Gastroesophageal sphincter (tissue), 4 donors: ENCODE measurements at regions not wholly inside any gene's neighbourhood (a gene's known extent, or its start where the extent isn't known, plus 50 kb on each side); places are given as distances from the start of the nearest gene placed in this dataset.

Experiments used
- ATAC-seq: fragments of 150-250 bp; one replicate; pipeline ENCODE4 v1.9.1; 2016; ENCODE audit warnings: mild to moderate bottlenecking, moderate library complexity
- H3K27ac ChIP-seq, 4 donors: fragments of 200-600 bp; sonication (generic) in 3 of 4; 1 replicate in 3 of 4; 2 replicates in 1 of 4; pipeline ENCODE4 v1.5.1; 2016 to 2019
- H3K27me3 ChIP-seq: fragments of 200-600 bp; sonication (generic); one replicate; pipeline ENCODE4 v1.5.1; 2019
- H3K36me3 ChIP-seq, 2 donors: fragments of 200-600 bp; sonication (generic); one replicate each; pipeline ENCODE4 v1.5.1; 2019; ENCODE audit warnings: control low read depth in 1 of 2
- H3K4me1 ChIP-seq, 3 donors: fragments of 200-600 bp; sonication (generic); 1 replicate in 2 of 3; 2 replicates in 1 of 3; pipeline ENCODE4 v1.5.1; 2016 to 2019; ENCODE audit warnings: control low read depth in 2 of 3
- H3K4me3 ChIP-seq, 2 donors: fragments of 200-600 bp; sonication (generic); one replicate each; pipeline ENCODE4 v1.5.1; 2019; ENCODE audit warnings: mild to moderate bottlenecking in 1 of 2, moderate library complexity in 1 of 2
- H3K9me3 ChIP-seq, 3 donors: fragments of 200-600 bp; sonication (generic); one replicate each; pipeline ENCODE4 v1.5.1; 2017 to 2019; ENCODE audit warnings: control low read depth in 2 of 3
- EP300 ChIP-seq: sonication (generic); formaldehyde crosslinking; IDR thresholded peaks from one replicate; pipeline ENCODE4 v1.6.1; 2017; ENCODE audit warnings: antibody characterized with exemption, mild to moderate bottlenecking
- POLR2A ChIP-seq, 2 donors: fragments of 450-650 bp; IDR thresholded peaks; one replicate each; pipeline ENCODE4 v1.6.1; 2017; ENCODE audit warnings: antibody characterized with exemption in 2 of 2, mild to moderate bottlenecking in 2 of 2, moderate library complexity in 1 of 2
- POLR2AphosphoS5 ChIP-seq: sonication (generic); formaldehyde crosslinking; IDR thresholded peaks from one replicate; pipeline ENCODE4 v1.6.1; 2017; ENCODE audit warnings: antibody characterized with exemption
- WGBS, 2 donors: methylation state at CpG; one replicate each; pipeline ENCODE4 v1.1.5; 2018; ENCODE audit warnings: low coverage in 1 of 2; 5-methylcytosine and 5-hydroxymethylcytosine counted together
- TF ChIP-seq, protein P1 (sequence below), 4 experiments: fragments of 200-600 bp in 2 of 4; fragments of 450-650 bp in 2 of 4; sonication (generic) in 1 of 4; IDR thresholded peaks; one replicate each; pipeline ENCODE4 v1.5.1; 2017 to 2019; ENCODE audit warnings: antibody characterized with exemption in 4 of 4, mild to moderate bottlenecking in 2 of 4, moderate library complexity in 2 of 4

DNA sequence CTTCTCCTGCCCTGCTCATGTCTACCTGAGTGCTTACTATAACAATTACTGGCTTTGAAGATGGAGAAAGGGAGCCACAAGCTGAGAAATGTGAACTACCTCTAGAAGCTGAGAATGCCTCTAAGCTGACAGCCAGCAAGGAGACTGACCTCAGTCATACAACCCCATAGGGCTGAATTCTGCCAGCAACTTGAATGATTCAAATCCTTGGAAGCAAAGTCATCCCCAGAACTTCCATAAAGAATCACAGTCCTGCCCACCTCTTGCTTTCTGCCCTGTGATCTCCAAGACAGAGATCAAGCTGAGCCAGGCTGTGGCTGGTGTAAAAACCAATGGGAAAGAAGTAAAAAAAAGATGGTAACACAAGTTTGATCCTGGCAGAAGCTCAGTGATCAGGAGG, 288.2 kb upstream of the SPHKAP start:
- H3K36me3 ChIP-seq: no peaks in the 10 kb centered on the region
- no peaks in the 10 kb centered on the region for H3K27me3 ChIP-seq
- H3K4me3 ChIP-seq: no peak overlapping the region
- peaks cover 0 to 11% (median 0%) of the 10 kb centered on the region in 3 donors for H3K9me3 ChIP-seq
- no peak overlapping the region for H3K27ac ChIP-seq
- no peak for ATAC-seq
- H3K4me1 ChIP-seq: no peaks in the 10 kb centered on the region
- TF ChIP-seq POLR2AphosphoS5: no peak
- TF ChIP-seq, protein P1, sequence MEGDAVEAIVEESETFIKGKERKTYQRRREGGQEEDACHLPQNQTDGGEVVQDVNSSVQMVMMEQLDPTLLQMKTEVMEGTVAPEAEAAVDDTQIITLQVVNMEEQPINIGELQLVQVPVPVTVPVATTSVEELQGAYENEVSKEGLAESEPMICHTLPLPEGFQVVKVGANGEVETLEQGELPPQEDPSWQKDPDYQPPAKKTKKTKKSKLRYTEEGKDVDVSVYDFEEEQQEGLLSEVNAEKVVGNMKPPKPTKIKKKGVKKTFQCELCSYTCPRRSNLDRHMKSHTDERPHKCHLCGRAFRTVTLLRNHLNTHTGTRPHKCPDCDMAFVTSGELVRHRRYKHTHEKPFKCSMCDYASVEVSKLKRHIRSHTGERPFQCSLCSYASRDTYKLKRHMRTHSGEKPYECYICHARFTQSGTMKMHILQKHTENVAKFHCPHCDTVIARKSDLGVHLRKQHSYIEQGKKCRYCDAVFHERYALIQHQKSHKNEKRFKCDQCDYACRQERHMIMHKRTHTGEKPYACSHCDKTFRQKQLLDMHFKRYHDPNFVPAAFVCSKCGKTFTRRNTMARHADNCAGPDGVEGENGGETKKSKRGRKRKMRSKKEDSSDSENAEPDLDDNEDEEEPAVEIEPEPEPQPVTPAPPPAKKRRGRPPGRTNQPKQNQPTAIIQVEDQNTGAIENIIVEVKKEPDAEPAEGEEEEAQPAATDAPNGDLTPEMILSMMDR (IDR thresholded peaks at IDR 0.05): no peak
- TF ChIP-seq POLR2A (IDR thresholded peaks at IDR 0.05): no peak
- TF ChIP-seq EP300: no peak

DNA sequence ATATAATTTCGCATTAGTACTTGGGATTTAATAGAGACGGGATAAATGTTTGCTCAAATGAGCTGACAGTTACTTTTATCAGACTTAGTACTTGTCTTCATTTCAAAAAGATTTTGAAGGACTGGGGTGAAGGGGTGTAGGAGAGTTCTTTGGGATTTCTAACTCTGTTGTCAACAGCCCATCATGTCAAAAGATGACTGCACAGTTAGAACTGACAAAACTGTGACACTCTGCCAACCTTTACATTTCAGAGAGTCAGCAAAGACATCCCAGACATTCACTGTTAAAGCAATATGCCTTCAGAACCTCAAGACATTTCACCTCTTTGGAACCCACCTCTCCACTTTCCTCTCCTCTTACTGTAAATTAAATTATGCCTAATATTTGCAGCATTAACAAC, 285.4 kb upstream of the SPHKAP start:
- no peaks in the 10 kb centered on the region for H3K4me1 ChIP-seq
- H3K27me3 ChIP-seq: no peaks in the 10 kb centered on the region
- no peak for ATAC-seq
- 77 to 88% methylated on average over 2 of the region's 2 CpGs for WGBS, 2 donors
- TF ChIP-seq EP300: no peak
- TF ChIP-seq, protein P1 (IDR thresholded peaks at IDR 0.05): no peak
- H3K9me3 ChIP-seq: peaks cover 0 to 11% (median 0%) of the 10 kb centered on the region in 3 donors
- no peak overlapping the region for H3K4me3 ChIP-seq
- H3K36me3 ChIP-seq: no peaks in the 10 kb centered on the region
- H3K27ac ChIP-seq: no peak overlapping the region

DNA sequence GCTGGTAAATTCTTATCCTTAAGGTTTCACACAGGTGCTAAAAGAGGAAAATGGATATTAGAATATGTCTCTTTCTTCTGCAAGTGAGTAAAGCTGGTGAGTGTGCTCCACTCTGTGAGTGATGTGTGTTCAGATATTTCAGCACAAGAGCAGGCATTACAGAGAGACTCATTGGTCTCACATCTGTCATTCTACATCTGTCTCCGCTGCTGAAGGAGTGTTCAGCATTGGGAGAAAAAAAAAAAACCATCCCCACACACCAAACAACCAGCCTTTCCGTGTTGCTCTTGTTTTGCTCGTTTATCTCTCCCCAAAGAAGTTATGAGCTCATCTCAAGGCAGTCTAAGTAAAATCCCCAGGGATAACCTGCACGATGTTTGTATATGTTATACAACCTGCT, 283.9 kb upstream of the SPHKAP start:
- ATAC-seq: no peak
- Histone ChIP-seq H3K27ac (no peak overlapping the region), H3K27me3 (no peaks in the 10 kb centered on the region), H3K4me1 (no peaks in the 10 kb centered on the region), H3K4me3 (no peak overlapping the region), H3K9me3 (peaks cover 0 to 15% (median 0%) of the 10 kb centered on the region in 3 donors), H3K36me3 (no peaks in the 10 kb centered on the region)
- TF ChIP-seq POLR2A (IDR thresholded peaks at IDR 0.05) (no peak), EP300 (no peak), POLR2AphosphoS5 (no peak)
- TF ChIP-seq, protein P1 (IDR thresholded peaks at IDR 0.05): no peak
- 39 to 48% methylated on average over 4 of the region's 4 CpGs for WGBS, 2 donors

DNA sequence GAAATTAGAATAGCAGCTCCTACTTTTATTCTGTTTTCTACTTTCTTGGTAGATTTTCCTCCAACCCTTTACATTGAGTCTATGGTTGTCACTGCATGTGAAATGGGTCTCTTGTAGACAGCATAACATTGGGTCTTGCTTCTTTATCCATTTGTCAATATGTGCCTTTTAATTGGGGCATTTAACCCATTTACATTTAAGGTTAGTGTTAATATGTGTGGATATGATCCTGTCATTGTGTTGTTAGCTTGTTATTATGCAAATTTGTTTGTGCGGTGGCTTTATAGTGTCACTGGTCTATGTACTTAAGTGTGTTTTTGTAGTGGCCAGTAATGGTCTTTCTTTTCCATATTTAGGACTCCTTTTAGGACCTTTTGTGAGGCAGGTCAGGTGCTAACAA, 276.9 kb upstream of the SPHKAP start:
- H3K9me3 ChIP-seq: peaks cover 0 to 52% (median 2%) of the 10 kb centered on the region in 3 donors

DNA sequence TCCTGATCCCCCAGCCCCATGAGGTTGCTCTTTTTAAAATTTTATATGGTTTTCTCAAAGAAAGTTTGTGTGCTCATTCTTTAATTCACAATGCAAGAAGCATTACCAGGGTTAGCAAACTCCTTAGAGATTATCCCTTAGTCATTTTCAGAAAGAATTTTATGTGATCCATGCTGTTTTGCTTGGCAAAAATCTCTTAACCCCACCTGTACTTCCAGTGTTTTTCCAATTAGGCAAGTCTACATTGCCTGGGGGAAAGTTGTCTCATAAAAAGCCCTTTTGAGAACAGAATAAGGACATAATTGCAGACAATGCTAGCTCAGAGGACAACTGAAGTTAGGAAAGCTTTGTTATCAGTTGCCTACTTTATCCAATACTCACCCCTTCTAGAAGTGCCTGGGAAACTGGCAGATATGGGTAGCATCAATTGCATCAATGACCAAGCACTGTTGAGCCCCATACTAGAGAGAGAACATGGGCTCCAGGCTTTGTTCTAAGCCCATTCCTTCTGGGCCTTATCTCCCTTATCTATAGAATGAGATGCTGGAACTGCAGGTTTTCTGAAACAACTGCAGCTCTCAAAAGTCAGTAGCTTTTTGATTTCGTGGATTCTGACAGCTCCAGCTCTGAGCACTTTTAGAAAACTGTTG, 265.9 kb upstream of the SPHKAP start:
- Histone ChIP-seq H3K9me3 (peaks cover 0 to 6% (median 0%) of the 10 kb centered on the region in 3 donors), H3K36me3 (no peaks in the 10 kb centered on the region), H3K4me1 (no peaks in the 10 kb centered on the region), H3K27ac (no peak overlapping the region), H3K4me3 (no peak overlapping the region), H3K27me3 (no peaks in the 10 kb centered on the region)
- ATAC-seq: no peak
- TF ChIP-seq, protein P1 (IDR thresholded peaks at IDR 0.05): no peak
- TF ChIP-seq EP300 (no peak), POLR2AphosphoS5 (no peak), POLR2A (IDR thresholded peaks at IDR 0.05) (no peak)
- WGBS, 2 donors: 71 to 100% methylated on average over 1 of the region's 1 CpG

More for the DNA sequence above, 276.9 kb upstream of the SPHKAP start:
- TF ChIP-seq POLR2A (IDR thresholded peaks at IDR 0.05) (no peak), EP300 (no peak), POLR2AphosphoS5 (no peak)
- TF ChIP-seq, protein P1 (IDR thresholded peaks at IDR 0.05): no peak
- WGBS, 2 donors: 90% methylated on average over 1 of the region's 1 CpG; no CpG with 5 or more reads in 1 of the 2 donors
- Histone ChIP-seq H3K27ac (no peak overlapping the region), H3K4me3 (no peak overlapping the region), H3K4me1 (no peaks in the 10 kb centered on the region), H3K36me3 (no peaks in the 10 kb centered on the region), H3K27me3 (no peaks in the 10 kb centered on the region)
- ATAC-seq: no peak
